B cell (primary cell): ENCODE measurements at regions not wholly inside any gene's neighbourhood (a gene's known extent, or its start where the extent isn't known, plus 50 kb on each side); places are given as distances from the start of the nearest gene placed in this dataset.

Experiments used
- ATAC-seq: fragments of 200-7000 bp; cut with Tn5 transposase; one replicate; pipeline ENCODE4 v1.10.0; 2021; ENCODE audit warnings: low read depth, mild to moderate bottlenecking, moderate number of reproducible peaks, moderate library complexity
- CTCF ChIA-PET: fragments of 350-600 bp; sonication (Branson Sonifier 250); formaldehyde crosslinking; loops from one replicate; lab custom pipeline; 2021; ENCODE audit warnings: antibody characterized with exemption, inconsistent platforms; lab: Charles Lee
- POLR2A ChIA-PET: fragments of 350-600 bp; sonication (Branson Sonifier 250); formaldehyde crosslinking; loops from one replicate; lab custom pipeline; 2021; ENCODE audit warnings: antibody characterized with exemption; lab: Charles Lee
- DNase-seq: peaks from one replicate; pipeline ENCODE4 v3.0.0; 2013
- H2AFZ ChIP-seq: 2 replicates; pipeline ENCODE4 v1.6.1; 2012; ENCODE audit warnings: mild to moderate bottlenecking, low read depth, low read length; ENCODE audit not compliant: insufficient read depth, poor library complexity, severe bottlenecking
- H3K27ac ChIP-seq, 2 donors: 1 replicate in 1 of 2; 2 replicates in 1 of 2; pipeline ENCODE4 v1.5.1; 2012 to 2013; ENCODE audit warnings: low read length in 2 of 2, mild to moderate bottlenecking in 2 of 2, moderate library complexity in 1 of 2
- H3K27me3 ChIP-seq, 4 experiments: fragments of 200-600 bp in 1 of 4; sonication (generic) in 1 of 4; replicated peaks in 1 of 4; 1 replicate in 2 of 4; 2 replicates in 2 of 4; pipeline versions ENCODE4 v1.6.1 to v1.7.0; 2013 to 2016; ENCODE audit warnings: low read length in 3 of 4, mild to moderate bottlenecking in 2 of 4, mixed read lengths in 1 of 4, moderate library complexity in 1 of 4; ENCODE audit not compliant: insufficient read depth in 4 of 4, control insufficient read depth in 3 of 4; ENCODE audit errors: control extremely low read depth in 1 of 4
- H3K36me3 ChIP-seq, 2 experiments: replicated peaks in 1 of 2; 1 replicate in 1 of 2; 2 replicates in 1 of 2; pipeline versions ENCODE4 v1.6.1 to v1.7.1; 2013; ENCODE audit warnings: low read length in 1 of 2; ENCODE audit not compliant: insufficient read depth in 2 of 2, control insufficient read depth in 1 of 2; ENCODE audit errors: control extremely low read depth in 1 of 2, extremely low read depth in 1 of 2
- H3K4me1 ChIP-seq, 2 donors: fragments of 200-600 bp in 1 of 2; sonication (generic) in 1 of 2; 1 replicate in 1 of 2; 2 replicates in 1 of 2; pipeline versions ENCODE4 v1.5.1 to v1.6.1; 2013 to 2017; ENCODE audit warnings: low read length in 2 of 2; ENCODE audit not compliant: control insufficient read depth in 2 of 2, insufficient read depth in 2 of 2
- H3K4me2 ChIP-seq: replicated peaks from 2 replicates; pipeline ENCODE3; 2012; ENCODE audit warnings: mild to moderate bottlenecking, low read depth, low read length; ENCODE audit not compliant: poor library complexity, severe bottlenecking
- H3K4me3 ChIP-seq, 5 experiments: fragments of 200-600 bp in 1 of 5; sonication (generic) in 1 of 5; 1 replicate in 3 of 5; 2 replicates in 2 of 5; pipeline versions ENCODE4 v1.5.1 to v1.7.0; 2011 to 2016; ENCODE audit warnings: low read length in 4 of 5, mild to moderate bottlenecking in 4 of 5, low read depth in 2 of 5, control low read depth in 1 of 5, moderate library complexity in 1 of 5; ENCODE audit not compliant: insufficient read depth in 1 of 5; ENCODE audit errors: control extremely low read depth in 1 of 5, extremely low read depth in 1 of 5
- H3K79me2 ChIP-seq: fragments of 200-600 bp; sonication (generic); one replicate; pipeline ENCODE4 v1.6.0; 2016; ENCODE audit warnings: low read length; ENCODE audit not compliant: control insufficient read depth, insufficient read depth
- H3K9ac ChIP-seq: fragments of 200-600 bp; sonication (generic); 2 replicates; pipeline ENCODE4 v1.6.1; 2017; ENCODE audit warnings: mild to moderate bottlenecking, low read length, moderate library complexity
- H3K9me3 ChIP-seq, 3 donors: one replicate each; pipeline versions ENCODE4 v1.6.1 to v1.7.1; 2013; ENCODE audit warnings: low read length in 2 of 3; ENCODE audit not compliant: control insufficient read depth in 2 of 3, insufficient read depth in 1 of 3; ENCODE audit errors: control extremely low read depth in 1 of 3
- H4K20me1 ChIP-seq: 2 replicates; pipeline ENCODE4 v1.6.0; 2012; ENCODE audit warnings: mild to moderate bottlenecking, low read length; ENCODE audit not compliant: insufficient read depth, control insufficient read depth, poor library complexity, severe bottlenecking
- H3K27ac Mint-ChIP-seq: one replicate; pipeline ENCODE4 v1.8.0; 2021; ENCODE audit warnings: mixed read lengths
- H3K27me3 Mint-ChIP-seq: one replicate; pipeline ENCODE4 v1.8.0; 2021; ENCODE audit warnings: mixed read lengths
- H3K4me1 Mint-ChIP-seq: one replicate; pipeline ENCODE4 v1.8.0; 2021; ENCODE audit warnings: mixed read lengths
- H3K4me3 Mint-ChIP-seq: one replicate; pipeline ENCODE4 v1.8.0; 2021; ENCODE audit warnings: mixed read lengths
- H3K9me3 Mint-ChIP-seq: one replicate; pipeline ENCODE4 v1.8.0; 2022; ENCODE audit warnings: mixed read lengths; ENCODE audit not compliant: insufficient read depth
- CTCF ChIP-seq: fragments of 200-600 bp; IDR thresholded peaks from one replicate; pipeline ENCODE4 v1.8.0; 2022; ENCODE audit warnings: antibody characterized with exemption, mild to moderate bottlenecking
- EZH2 ChIP-seq: IDR thresholded peaks from 2 replicates; pipeline ENCODE4 v1.6.1; 2012; ENCODE audit warnings: borderline replicate concordance, low read depth, mild to moderate bottlenecking, moderate library complexity, low read length; ENCODE audit not compliant: insufficient read depth, poor library complexity, severe bottlenecking
- WGBS: methylation state at CpG from one replicate; pipeline ENCODE4 v1.1.5; 2013; ENCODE audit warnings: missing lambda C conversion rate; ENCODE audit not compliant: insufficient coverage; 5-methylcytosine and 5-hydroxymethylcytosine counted together
- intact Hi-C: fragments of 100-400 bp; cut with micrococcal nuclease; formaldehyde crosslinking; loops from one replicate; pipeline ENCODE4 v1.10.0; 2022

GRCh38 chr18:73733806-73734314, 413.8 kb downstream of the FBXO15 start:
- intact Hi-C loops = no loop called here
- no CpG with 5 or more reads among the region's 4 CpGs for WGBS

GRCh38 chr18:73733376-73733775, 414.3 kb downstream of the FBXO15 start:
- no peak overlapping the region for H3K9ac ChIP-seq
- H3K9me3 Mint-ChIP-seq = no peaks in the 10 kb centered on the region
- H3K27ac ChIP-seq = no peak overlapping the region
- no peak overlapping the region for H3K27ac Mint-ChIP-seq
- no peaks in the 10 kb centered on the region for H3K27me3 ChIP-seq
- H3K4me1 Mint-ChIP-seq = no peaks in the 10 kb centered on the region
- WGBS = 70% methylated on average over 2 of the region's 4 CpGs
- H3K36me3 ChIP-seq = no peaks in the 10 kb centered on the region
- no peak for ATAC-seq
- H3K4me1 ChIP-seq = no peaks in the 10 kb centered on the region
- no peaks in the 10 kb centered on the region for H3K79me2 ChIP-seq
- H3K4me3 Mint-ChIP-seq = no peak overlapping the region
- ChIA-PET CTCF (no interaction called here), POLR2A (no interaction called here)
- no peak overlapping the region for H2AFZ ChIP-seq
- DNase-seq = no peak
- no peaks in the 10 kb centered on the region for H4K20me1 ChIP-seq
- H3K9me3 ChIP-seq = peaks cover 0 to 6% (median 2%) of the 10 kb centered on the region in 3 donors
- no peaks in the 10 kb centered on the region for H3K27me3 Mint-ChIP-seq
- no peak overlapping the region for H3K4me2 ChIP-seq
- no peak overlapping the region for H3K4me3 ChIP-seq
- TF ChIP-seq CTCF (no peak), EZH2 (no peak)
- intact Hi-C loops = no loop called here

More at GRCh38 chr18:73733806-73734314, 413.8 kb downstream of the FBXO15 start:
- POLR2A ChIA-PET = no interaction called here
- no peak for TF ChIP-seq CTCF
- no peak for TF ChIP-seq EZH2
- Histone ChIP-seq H3K36me3 (no peaks in the 10 kb centered on the region), H3K27ac (no peak overlapping the region), H3K9me3 (peaks cover 0 to 6% (median 2%) of the 10 kb centered on the region in 3 donors), H3K4me1 (no peaks in the 10 kb centered on the region), H3K27me3 (no peaks in the 10 kb centered on the region), H3K4me2 (no peak overlapping the region), H3K9ac (no peak overlapping the region), H3K4me3 (no peak overlapping the region), H2AFZ (no peak overlapping the region), H3K79me2 (no peaks in the 10 kb centered on the region), H4K20me1 (no peaks in the 10 kb centered on the region)
- H3K4me1 Mint-ChIP-seq = no peaks in the 10 kb centered on the region
- ATAC-seq = no peak
- no peak for DNase-seq
- CTCF ChIA-PET = no interaction called here
- no peaks in the 10 kb centered on the region for H3K9me3 Mint-ChIP-seq
- H3K27me3 Mint-ChIP-seq = no peaks in the 10 kb centered on the region
- no peak overlapping the region for H3K4me3 Mint-ChIP-seq
- no peak overlapping the region for H3K27ac Mint-ChIP-seq
